Hematopoietic multipotent progenitor cell treated with erythropoietin and hydrocortisone succinate and interleukin-3 and kit ligand, for 8 days (in vitro differentiated cells): ENCODE measurements at regions not wholly inside any gene's neighbourhood (a gene's known extent, or its start where the extent isn't known, plus 50 kb on each side); places are given as distances from the start of the nearest gene placed in this dataset.

Experiments
- DNase-seq: peaks from one replicate; pipeline ENCODE4 v3.0.0-alpha.2; 2015

- DNase-seq: no peak
Observed at GRCh38 chr2:5921081-5921642, 229.0 kb downstream of the SOX11 start.

GRCh38 chr2:5923957-5924945 is 232.1 kb downstream of the SOX11 start:
- no peak for DNase-seq

GRCh38 chr2:5925604-5926003 is 233.4 kb downstream of the SOX11 start:
- no peak for DNase-seq

GRCh38 chr2:5926871-5927512 is 234.8 kb downstream of the SOX11 start:
- no peak for DNase-seq

GRCh38 chr2:5932556-5933469 is 240.6 kb downstream of the SOX11 start:
- DNase-seq: no peak

GRCh38 chr2:5933669-5934068 is 241.5 kb downstream of the SOX11 start:
- DNase-seq: no peak

- DNase-seq: no peak
Observed at GRCh38 chr2:5937321-5937720, 245.1 kb downstream of the SOX11 start.

- peak; percentile 2 for DNase-seq
Observed at GRCh38 chr2:5937851-5938565, 245.8 kb downstream of the SOX11 start.

GRCh38 chr2:5938566-5938896 is 246.3 kb downstream of the SOX11 start:
- no peak for DNase-seq

GRCh38 chr2:5939553-5939952 is 247.4 kb downstream of the SOX11 start:
- no peak for DNase-seq

- no peak for DNase-seq
Observed at GRCh38 chr2:5940596-5941535, 248.7 kb downstream of the SOX11 start.

GRCh38 chr2:5942204-5942603 is 250.0 kb downstream of the SOX11 start:
- DNase-seq: no peak

GRCh38 chr2:5945742-5946141 is 253.6 kb downstream of the SOX11 start:
- DNase-seq: no peak

- no peak for DNase-seq
Observed at GRCh38 chr2:5946225-5947115, 254.3 kb downstream of the SOX11 start.

GRCh38 chr2:5950736-5951135 is 258.6 kb downstream of the SOX11 start:
- no peak for DNase-seq

- no peak for DNase-seq
Observed at GRCh38 chr2:5951471-5951870, 259.3 kb downstream of the SOX11 start.

GRCh38 chr2:5953525-5953924 is 261.3 kb downstream of the SOX11 start:
- DNase-seq: no peak

GRCh38 chr2:5954509-5954908 is 262.3 kb downstream of the SOX11 start:
- no peak for DNase-seq

- no peak for DNase-seq
Observed at GRCh38 chr2:5955921-5956320, 263.7 kb downstream of the SOX11 start.
